Nephron (organoid): ENCODE measurements at regions not wholly inside any gene's neighbourhood (a gene's known extent, or its start where the extent isn't known, plus 50 kb on each side); places are given as distances from the start of the nearest gene placed in this dataset.

ENCODE experiments used
- H3K27ac Mint-ChIP-seq, 3 experiments: 2 replicates each; pipeline ENCODE4 v1.8.0; 2020; ENCODE audit warnings: mixed read lengths in 3 of 3, mild to moderate bottlenecking in 2 of 3, moderate library complexity in 1 of 3
- H3K27me3 Mint-ChIP-seq: 2 replicates; pipeline ENCODE4 v1.8.0; 2021; ENCODE audit warnings: low read depth, mild to moderate bottlenecking, moderate library complexity, mixed read lengths
- H3K36me3 Mint-ChIP-seq: 2 replicates; pipeline ENCODE4 v1.8.0; 2020; ENCODE audit warnings: low read depth, mixed read lengths
- H3K4me1 Mint-ChIP-seq: 2 replicates; pipeline ENCODE4 v1.8.0; 2020; ENCODE audit warnings: mixed read lengths
- H3K4me3 Mint-ChIP-seq, 3 experiments: 2 replicates each; pipeline ENCODE4 v1.8.0; 2020; ENCODE audit warnings: mild to moderate bottlenecking in 3 of 3, mixed read lengths in 3 of 3, moderate library complexity in 2 of 3
- H3K9me3 Mint-ChIP-seq: 2 replicates; pipeline ENCODE4 v1.8.0; 2020; ENCODE audit warnings: mixed read lengths
- CTCF ChIP-seq, 3 experiments: fragments of 200-600 bp; sonication (generic); IDR thresholded peaks; one replicate each; pipeline ENCODE4 v1.5.0; 2021; ENCODE audit warnings: antibody characterized with exemption in 3 of 3; ENCODE audit not compliant: unreplicated experiment in 3 of 3

DNA sequence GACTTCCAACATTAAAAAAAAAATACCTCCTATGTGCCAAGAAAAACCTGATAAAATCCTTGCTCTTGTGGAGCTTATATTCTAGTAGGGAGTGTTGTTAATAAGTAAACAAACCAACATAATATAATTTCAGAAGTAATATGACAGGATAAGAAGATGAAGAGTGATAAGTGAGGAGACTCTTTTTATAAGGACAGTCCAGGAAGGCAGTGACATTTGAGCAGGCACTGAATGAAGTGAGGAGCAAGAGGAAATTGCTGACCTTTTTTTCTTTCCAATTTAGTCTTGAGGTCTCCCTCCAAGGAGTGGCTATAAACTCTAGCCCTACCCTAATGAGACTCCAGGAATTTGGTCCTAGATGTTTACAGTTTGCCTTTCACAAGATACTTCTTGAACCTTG is 715.7 kb downstream of the SLITRK1 start:
- Mint-ChIP-seq H3K27ac (no peak overlapping the region), H3K4me3 (no peak overlapping the region), H3K27me3 (no peaks in the 10 kb centered on the region), H3K36me3 (no peaks in the 10 kb centered on the region), H3K9me3 (no peaks in the 10 kb centered on the region), H3K4me1 (no peaks in the 10 kb centered on the region)
- no peak for TF ChIP-seq CTCF (IDR thresholded peaks at IDR 0.05; ENCODE audit: unreplicated experiment in 3 of 3)

DNA sequence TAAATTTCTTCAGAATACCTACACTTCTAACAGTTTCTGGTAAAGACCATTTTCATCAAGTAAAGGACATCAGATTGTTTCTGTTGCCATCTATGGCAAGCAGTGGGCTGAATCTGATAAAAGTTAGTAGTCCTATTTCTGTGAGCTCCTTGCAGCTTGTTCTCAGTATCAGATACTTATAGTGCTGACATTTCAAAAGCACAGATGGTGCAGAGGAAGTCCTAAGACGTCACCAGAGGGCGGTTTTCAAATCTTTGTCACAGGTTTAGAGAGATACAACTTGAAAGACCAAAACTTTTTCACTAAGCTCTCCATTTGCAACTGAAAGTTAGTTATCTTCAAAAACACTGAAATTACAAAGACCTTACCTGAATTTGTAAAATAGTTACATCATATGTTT is 719.8 kb downstream of the SLITRK1 start:
- Mint-ChIP-seq H3K27me3 (no peaks in the 10 kb centered on the region), H3K4me1 (no peaks in the 10 kb centered on the region), H3K4me3 (no peak overlapping the region), H3K36me3 (no peaks in the 10 kb centered on the region), H3K9me3 (no peaks in the 10 kb centered on the region), H3K27ac (no peak overlapping the region)
- no peak for TF ChIP-seq CTCF (IDR thresholded peaks at IDR 0.05; ENCODE audit: unreplicated experiment in 3 of 3)

DNA sequence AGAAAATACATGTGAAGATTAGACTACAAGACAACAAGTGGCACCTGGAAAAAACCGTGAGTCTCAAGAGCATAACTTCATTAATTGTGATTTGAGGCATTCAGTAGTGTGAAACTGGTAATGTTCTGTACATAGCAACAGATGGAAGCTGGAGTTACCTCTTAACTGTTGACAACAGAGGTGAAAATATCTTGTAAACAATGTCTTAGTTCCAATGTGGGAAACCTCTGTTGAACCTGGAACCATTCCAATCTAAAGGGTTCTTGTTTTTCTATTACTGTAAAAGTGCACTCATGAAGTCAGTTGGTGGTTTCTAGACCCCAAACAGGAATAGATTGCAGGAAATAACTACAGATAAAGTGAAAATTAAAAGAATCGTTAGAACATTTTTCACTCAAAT is 728.4 kb downstream of the SLITRK1 start:
- Mint-ChIP-seq H3K27me3 (no peaks in the 10 kb centered on the region), H3K4me3 (no peak overlapping the region), H3K4me1 (no peaks in the 10 kb centered on the region), H3K9me3 (no peaks in the 10 kb centered on the region), H3K36me3 (no peaks in the 10 kb centered on the region), H3K27ac (no peak overlapping the region)
- TF ChIP-seq CTCF (IDR thresholded peaks at IDR 0.05; ENCODE audit: unreplicated experiment in 3 of 3), result no peak

DNA sequence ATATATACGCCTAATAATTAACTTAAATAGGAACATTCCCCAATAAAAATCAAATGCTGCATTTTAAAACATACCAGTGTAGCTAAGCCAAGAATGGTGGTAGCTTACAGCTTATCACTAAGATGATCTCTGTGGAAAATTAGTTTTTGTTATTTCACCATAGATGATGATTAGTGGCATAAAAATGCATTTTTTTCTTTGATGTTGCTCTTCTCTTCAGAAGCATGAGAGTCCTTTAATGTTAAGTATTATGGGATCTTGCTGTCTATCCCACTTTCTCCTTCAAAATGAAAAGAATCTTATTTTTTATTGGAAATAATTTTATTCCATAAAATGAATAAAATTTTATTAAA is 731.0 kb downstream of the SLITRK1 start:
- H3K36me3 Mint-ChIP-seq, result no peaks in the 10 kb centered on the region
- H3K27ac Mint-ChIP-seq, result no peak overlapping the region
- H3K4me3 Mint-ChIP-seq, result no peak overlapping the region

DNA sequence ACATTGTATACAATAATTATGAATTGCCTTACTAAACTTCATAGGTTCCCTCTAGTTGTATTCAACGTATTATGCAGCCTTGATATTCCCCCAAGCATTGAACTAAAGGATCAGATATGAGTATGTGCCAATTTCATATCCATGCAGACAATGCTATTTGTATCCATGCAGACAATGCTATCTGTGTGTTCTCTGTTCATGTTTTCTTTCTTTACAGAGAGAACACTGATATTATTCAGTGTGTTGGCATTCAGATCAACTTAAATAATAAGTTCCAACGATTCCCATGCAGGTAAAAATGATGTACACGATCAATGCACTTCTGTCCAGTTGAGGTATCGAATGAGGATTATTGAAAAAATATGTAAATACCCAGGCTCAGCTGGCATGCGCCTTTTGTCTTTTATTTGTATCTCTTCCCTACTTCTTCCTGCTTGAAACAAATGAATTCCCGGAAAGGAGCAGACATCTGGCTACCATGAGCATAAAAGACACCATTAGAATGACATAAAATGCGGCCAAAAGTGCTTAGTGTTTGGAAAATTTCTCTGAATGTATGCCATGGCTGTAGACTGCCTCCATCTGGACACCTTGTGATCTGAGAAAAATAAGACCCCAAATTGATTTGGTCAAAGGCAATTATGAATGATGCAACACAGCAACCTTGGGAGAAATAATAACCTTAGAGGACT is 731.5 kb downstream of the SLITRK1 start:
- H3K27me3 Mint-ChIP-seq, result no peaks in the 10 kb centered on the region
- H3K4me3 Mint-ChIP-seq, result no peak overlapping the region
- H3K27ac Mint-ChIP-seq, result no peak overlapping the region
- H3K9me3 Mint-ChIP-seq, result no peaks in the 10 kb centered on the region
- TF ChIP-seq CTCF (IDR thresholded peaks at IDR 0.05; ENCODE audit: unreplicated experiment in 3 of 3), result peak in 1 of 3 experiments; percentile 19
- H3K4me1 Mint-ChIP-seq, result no peaks in the 10 kb centered on the region
- no peaks in the 10 kb centered on the region for H3K36me3 Mint-ChIP-seq

More for the DNA sequence above, 731.0 kb downstream of the SLITRK1 start:
- Mint-ChIP-seq H3K4me1 (no peaks in the 10 kb centered on the region), H3K9me3 (no peaks in the 10 kb centered on the region), H3K27me3 (no peaks in the 10 kb centered on the region)
- TF ChIP-seq CTCF (IDR thresholded peaks at IDR 0.05; ENCODE audit: unreplicated experiment in 3 of 3), result no peak

DNA sequence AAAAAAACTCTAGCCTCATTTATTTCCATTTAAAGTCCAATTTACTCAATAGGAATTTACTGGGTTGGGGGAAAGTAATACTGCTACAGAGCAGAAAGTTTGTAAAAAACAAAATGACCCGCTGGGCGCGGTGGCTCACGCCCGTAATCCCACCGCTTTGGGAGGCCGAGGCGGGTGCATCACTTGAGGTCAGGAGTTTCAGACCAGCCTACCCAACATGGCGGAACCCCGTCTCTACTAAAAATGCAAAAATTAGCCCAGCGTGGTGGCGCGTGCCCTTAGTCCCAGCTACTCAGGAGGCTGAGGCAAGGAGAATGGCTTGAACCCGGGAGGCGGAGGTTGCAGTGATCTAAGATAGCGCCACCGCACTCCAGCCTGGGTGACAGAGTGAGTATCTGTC is 745.6 kb downstream of the SLITRK1 start:
- Mint-ChIP-seq H3K27ac (no peak overlapping the region), H3K27me3 (no peaks in the 10 kb centered on the region), H3K4me3 (no peak overlapping the region), H3K36me3 (no peaks in the 10 kb centered on the region), H3K4me1 (no peaks in the 10 kb centered on the region), H3K9me3 (no peaks in the 10 kb centered on the region)
- TF ChIP-seq CTCF (IDR thresholded peaks at IDR 0.05; ENCODE audit: unreplicated experiment in 3 of 3), result no peak
